HG03521 (cell line): ENCODE measurements at regions not wholly inside any gene's neighbourhood (a gene's known extent, or its start where the extent isn't known, plus 50 kb on each side); places are given as distances from the start of the nearest gene placed in this dataset.

ENCODE experiments used
- ATAC-seq: cut with Tn5 transposase; IDR thresholded peaks from one replicate; pipeline ENCODE4 v1.9.1; 2021; ENCODE audit warnings: mild to moderate bottlenecking, moderate library complexity; ENCODE audit not compliant: unreplicated experiment

DNA sequence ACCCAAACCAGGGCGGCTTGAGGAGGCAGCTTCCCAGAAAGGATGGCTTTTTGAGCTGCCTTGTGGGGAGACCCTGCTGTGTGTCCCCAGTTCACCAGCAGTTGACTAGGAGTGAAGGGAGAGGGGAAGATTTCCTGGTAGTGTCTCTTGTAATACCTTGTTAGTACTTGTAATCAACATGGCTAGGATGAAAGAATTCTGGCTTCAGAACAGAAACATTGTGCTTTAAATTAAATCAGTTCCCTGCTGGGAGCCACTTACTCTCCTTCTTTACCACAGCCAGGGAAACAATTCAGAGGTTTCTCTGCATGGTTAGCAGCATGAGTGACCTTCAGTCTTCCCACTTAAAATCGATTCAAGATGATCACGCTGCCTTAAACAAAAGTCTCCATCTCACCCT is 525.4 kb upstream of the ID4 start:
- ATAC-seq, result no peak

DNA sequence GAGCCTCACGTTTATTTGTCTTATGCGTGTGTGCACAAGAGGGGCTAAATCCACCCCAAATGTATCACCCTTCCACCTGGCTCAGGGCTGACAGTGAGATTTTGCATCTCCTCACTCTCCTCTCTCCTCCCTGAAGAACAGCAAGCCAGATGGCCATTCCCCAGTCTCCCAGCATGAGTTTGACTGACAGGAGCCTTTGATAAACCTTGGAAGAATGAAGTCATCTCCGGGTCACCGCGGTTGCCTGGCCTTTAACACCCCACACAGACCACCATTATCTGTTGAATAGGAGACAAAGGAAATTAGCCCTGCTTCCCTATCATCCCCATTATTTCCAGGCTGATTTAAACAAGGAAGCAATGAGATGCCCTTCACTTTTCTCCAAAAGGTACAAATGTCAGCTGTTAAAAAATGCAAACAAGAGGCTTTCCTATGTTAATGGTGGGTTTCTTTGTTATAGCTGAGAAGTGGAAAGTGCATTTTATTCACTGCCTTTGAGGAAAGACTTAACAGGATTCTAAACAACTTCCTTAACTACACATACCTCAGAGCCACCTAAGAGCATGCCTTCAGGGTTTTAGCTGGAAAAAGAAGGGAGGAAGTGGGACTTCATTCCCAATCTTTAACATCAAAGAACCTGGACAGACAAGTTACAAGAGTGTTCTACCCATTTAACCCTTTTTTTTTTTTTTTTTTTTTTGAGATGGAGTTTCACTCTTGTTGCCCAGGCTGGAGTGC is 524.8 kb upstream of the ID4 start:
- ATAC-seq, result no peak

DNA sequence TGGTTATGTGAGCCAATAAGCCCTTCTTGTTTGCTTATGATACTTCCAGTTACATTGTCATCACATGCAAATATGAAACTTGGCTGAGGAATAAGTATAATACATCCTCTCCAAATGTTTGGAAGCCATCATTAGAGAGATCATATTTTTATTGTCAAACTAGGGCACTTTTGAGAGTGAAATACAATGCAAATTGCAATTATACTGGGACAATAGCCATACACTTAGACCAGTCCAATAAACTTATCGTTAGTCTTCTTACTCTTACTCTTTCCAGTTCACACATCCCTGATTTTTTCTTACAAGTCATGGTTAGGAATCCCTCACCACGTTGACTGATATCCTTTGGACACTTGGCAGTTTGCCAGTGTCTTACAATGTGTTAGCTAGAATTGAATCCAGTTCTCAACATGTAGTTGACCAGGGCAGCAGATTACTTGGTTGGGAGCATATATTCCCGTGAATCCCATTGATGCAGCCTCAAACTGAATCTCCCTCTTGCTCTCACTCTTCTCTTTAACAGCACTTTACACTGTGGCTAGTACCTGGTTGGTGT is 519.7 kb upstream of the ID4 start:
- no peak for ATAC-seq

DNA sequence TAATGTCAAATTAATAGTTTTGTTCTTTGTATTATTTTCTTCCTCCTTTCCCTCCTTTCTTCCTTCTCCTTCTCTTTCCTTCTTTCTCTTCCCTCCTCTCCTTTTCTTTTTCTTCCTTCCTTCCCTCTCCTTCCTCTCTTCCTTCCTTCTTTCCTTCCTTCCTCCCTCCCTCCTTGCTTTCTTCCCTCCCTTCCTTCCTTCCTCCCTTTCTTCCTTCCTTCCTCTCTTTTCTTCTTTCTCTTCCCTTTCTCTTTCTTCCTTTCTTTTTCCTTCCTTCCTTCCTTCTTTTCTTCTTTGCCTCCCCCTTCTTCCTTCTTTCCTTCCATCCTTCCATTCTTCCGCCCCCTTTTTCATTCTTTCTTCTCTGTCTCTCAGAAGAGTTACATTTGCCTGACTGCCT is 518.2 kb upstream of the ID4 start:
- no peak for ATAC-seq

DNA sequence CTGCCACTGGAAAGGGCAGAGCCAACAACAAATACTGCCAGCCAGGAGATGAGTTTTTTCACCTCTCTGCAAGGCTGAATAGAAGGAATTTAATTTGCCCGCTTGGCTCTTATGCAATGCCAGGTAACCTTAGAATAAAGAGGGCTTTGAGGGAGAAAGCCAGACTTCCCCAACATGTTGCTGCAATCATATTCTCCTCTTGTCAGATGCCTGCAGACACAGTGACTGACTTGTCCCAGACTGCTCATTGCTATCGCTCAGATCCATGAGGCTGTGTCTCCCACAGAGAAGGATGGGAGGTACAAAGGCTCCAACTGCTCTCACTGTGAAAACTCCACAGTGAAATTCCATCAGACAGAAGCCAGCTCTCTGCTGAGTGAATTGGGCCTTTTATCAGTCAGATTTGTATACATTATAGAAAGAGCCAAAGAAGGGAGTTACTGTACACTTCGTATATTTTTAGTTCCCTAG is 517.0 kb upstream of the ID4 start:
- no peak for ATAC-seq

DNA sequence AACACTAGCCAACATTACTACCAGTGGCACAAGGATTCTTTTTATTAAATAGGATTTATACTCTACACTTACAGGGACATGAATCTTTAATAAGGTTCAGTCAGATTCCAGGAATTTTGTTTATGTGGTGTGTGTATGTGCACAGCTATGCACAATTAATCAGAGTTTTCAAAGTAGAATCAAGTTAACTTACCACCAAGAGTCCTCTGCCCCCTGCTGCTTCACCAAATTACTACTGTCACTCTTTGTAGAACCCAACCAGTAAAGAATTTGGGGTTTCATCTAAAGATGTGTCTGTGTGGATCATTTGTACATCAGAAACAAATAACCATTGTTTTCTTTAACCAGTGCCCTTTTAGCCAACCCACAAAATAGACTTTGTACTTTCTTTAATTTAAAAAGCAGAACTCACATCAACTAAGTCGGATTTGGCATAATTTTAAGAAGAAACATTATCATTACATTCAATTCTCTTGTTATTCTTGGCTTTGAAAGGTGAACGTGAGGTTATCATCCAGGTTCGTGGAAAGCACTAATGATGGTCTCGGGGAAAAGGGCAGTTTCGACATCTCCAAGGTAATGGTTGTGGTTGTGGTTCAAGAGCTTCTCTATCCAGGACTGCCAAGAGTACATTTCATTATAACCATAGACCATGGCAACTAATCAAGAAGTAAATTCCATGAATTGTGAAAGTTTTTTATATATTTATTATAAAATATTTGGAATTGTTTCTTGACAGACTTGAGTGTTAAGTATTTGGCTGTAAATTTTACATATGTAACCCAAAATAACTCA is 514.3 kb upstream of the ID4 start:
- ATAC-seq, result no peak

DNA sequence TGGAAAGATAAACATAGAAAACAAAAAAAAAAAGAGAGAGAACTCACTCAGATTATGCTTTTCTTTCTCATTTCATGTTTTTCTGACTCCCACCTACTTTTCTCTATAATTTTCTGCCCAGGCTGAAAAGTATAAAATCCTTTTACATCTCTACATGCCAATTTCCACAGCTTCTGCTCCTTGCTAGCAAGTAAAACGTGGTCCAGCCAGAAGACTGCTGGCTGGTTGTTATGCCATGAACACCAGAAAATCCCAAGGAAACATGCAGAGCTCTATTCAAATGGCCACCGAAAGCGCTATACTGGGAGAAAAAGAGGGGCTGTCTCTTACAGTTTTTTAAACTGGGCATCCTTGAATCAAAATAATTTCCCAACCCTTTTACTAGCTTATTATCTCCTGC is 512.8 kb upstream of the ID4 start:
- ATAC-seq, result no peak

DNA sequence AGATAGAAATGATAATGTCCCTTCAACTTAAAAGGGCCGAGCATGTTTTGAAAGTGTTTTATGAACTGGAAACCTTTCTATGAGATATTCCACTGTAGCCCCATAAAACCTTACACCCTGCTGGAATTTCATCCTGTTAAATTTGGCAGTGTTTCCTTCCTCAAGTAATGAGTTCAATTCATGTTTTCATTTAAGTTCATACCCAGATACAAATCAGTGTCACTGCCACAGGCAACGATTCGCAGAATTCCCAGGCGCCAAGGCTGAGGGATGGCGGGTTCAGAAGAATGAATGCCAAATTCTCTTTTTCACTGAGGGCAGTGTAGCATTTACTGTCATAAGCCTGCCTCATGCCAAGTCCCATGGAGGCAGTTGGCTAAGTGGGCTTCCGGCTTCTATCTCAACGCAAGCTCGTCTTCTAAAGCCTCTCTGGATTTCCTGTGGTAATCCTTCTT is 511.8 kb upstream of the ID4 start:
- no peak for ATAC-seq

DNA sequence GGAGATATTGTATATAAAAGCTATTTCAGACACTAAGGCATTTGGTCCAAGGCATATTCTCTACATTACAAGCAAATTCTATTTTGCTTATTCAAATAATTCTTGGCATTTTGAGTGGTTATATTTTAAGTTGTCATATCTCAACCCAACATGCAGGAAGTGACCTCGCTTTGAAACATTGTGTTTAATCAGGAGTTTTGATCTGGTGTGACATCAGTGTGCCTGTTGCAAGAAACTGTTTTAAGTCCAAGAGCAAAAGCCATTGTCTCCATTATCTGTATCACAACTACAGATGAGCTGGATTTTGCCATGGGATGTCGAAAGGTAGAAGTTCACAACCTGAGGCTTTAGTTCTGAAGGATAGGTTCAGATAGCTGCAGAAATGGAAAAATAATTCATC is 509.9 kb upstream of the ID4 start:
- no peak for ATAC-seq

DNA sequence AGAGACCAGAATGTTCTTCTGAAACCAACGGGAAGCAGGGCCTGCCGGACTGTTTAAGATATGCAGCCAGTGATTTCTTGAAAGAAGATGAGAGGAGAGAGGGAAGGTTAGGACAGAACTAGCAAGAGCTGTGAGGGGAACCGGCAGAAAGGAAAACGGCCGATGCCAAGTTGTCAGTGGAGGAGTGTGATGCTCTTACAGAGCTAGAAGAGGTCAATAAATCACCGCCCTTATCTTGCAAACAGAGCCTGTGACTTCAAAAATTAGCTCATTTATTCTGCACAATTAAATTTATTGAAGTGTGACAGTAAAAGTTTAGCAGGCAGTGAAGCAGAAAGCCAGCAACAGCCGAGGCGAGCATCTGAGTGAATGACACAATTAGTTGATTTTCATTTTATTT is 509.5 kb upstream of the ID4 start:
- no peak for ATAC-seq

DNA sequence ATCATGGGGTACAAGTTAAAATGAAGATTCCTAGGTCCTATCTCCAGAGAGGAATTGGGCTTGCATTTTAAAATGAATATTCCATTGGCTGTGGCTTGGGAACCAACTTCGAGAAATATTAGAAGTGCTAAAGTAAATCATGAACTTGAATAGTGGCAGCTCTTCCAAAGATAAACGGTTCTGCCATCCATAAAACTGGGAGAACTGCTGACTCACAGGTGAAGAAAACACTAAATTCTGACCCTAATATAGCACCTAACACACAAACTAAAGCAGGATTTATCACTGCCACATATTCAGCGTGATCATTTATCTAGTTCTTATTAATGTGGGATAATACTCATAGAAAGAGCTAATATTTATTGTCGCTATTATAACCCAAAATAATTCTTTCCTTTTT is 508.1 kb upstream of the ID4 start:
- no peak for ATAC-seq

DNA sequence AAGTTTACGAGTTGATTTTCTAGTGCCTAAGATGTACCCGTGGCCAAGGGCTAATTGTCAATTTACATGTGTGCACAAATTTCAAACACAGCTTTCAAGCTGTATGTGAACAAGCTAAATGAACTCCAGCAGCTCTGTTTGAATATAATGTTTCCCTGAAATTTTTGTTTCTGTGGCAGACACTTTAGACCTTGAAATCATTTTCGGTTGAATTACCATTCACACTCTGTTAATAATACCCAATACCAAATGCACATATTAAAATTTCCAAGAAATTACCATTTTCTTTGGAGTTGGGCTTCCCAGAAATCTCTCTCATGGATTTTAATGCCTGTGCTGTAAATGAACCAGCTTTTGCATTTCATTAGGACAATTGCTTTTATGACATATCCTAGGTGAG is 506.1 kb upstream of the ID4 start:
- ATAC-seq, result no peak

DNA sequence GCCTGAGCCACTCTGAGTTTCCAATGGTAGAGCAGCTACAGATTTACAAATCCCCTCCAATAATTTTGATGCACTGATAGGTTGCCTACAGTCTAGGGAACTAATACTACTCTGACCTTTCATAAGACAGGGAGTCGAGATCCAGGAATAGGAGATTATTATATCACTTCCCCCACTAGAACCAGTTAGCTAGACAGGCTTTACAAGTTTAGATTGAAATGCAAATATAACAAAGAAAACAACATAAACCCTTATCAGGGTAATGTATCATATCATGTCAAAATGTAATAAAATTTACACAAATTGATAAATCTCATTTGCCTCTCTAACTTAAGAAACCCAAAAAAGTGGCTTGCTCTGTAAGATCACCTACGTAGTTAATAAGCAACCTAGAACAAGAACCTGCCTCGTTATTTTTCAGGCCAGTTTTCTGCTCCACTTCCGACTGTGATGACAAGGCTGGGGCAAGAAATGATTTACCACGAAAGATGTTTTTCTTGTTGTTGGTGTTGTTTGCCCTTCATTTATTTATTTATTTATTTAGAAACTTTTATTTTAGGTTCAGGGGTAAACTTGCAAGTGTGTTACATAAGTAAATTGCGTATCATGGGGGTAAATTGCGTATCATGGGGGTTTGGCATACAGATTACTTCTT is 504.2 kb upstream of the ID4 start:
- no peak for ATAC-seq

DNA sequence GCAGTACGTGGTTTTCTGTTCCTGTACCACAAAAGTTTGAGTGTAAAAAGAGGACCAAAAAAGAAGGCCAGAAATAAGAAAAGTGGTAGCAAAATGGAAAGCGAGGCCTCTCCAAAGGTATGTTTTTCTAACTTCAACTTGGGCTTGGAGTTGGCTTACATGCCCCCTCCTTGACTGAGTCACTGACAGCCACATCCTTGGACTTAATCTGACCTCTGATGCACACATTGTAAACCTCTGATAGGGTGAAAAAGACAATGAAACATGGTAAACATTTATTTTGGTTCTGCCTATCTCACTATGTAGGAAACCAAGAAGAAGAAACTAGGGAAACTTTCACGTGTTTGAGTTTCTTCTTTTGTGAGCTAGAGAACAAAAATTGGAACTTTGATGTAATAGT is 503.2 kb upstream of the ID4 start:
- no peak for ATAC-seq

DNA sequence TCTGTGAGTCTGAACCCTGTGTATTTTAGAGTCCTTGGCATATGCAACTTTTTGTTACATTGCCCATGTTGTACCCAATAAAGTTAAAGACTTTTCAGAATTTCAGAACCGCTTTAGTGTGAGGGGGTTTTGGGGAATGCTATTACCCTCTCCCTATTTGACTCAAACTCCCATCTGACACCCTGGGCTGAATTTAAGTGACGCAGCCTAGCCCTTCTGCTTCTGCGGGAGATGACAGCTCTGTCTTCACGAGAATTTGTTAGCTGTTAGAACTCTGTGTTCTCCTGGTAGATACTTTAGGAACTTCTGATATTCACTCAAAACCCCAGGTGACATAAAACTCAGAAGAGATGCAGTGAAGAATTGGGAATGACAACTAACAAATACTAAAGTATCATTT is 500.6 kb upstream of the ID4 start:
- no peak for ATAC-seq

DNA sequence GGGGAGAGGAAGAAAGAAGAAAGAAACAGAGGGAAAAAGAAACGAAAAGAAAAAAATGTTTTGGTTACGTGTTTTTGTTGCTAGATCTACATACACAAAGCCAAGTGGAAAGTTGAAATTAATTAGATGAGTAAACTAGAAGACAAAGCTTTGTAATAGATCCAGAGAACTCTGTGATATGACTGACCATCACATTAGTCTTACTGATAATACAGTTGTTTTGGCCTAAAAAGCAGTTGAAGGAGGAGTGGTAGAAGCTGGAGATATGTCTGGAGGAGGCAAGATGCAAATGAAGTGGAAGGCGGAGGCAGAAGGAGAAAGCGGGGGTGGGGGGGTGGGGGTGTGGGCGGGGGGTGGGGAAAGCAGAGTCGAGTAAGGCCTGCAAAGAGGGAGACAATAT is 500.1 kb upstream of the ID4 start:
- no peak for ATAC-seq

DNA sequence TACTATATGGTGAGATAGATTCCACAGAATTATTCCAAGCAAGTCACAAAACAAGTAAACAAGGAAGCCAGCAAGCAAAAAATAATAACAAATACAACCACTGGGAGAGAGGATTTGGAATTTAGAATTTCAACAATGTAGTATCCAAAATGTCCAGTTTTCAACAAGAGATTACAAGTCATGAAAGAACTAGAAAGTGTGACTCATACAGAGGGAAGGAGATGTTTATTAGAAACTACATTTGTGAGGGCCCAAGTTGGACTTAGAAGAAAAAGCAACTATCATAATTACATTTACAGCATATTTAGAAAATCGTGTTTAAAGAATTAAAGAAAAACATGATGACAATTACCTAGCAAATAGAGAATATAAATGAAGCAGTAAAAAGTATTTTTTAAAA is 494.6 kb upstream of the ID4 start:
- ATAC-seq, result no peak

DNA sequence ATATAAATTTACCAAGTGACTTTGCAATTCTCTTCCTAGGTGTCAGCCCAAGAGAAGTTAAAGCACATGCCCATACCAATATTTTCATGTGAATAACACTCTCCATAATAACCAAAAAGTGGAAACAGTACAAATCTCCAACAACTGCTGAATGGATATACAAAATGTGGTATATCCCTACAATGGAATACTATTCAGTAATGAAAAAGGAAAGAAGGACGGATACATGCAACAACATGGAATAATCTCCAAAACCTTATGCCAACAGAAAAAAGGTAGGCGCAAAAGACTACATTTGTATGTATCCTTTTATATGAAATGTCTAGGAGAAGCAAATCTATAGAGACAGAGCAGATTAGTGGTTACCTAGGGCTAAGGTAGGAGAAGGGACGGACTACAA is 487.7 kb upstream of the ID4 start:
- no peak for ATAC-seq

DNA sequence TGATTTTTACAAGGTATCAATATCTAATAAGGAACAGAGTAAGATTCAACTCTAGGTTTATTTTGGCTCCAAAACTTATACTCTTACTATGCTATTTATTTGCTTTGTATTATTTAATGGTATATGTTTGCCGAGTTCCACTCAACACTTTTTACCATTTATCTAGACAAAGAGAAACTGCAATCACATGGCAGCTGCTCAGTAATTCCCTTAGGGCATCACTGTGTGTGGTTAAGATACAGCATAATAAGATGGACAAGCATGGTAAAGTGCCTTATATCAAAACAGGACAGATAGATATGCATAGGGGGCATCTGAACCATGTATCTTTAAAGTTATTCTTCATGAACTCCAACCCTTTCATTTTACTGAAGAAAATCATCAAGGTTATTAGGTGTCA is 483.0 kb upstream of the ID4 start:
- no peak for ATAC-seq

DNA sequence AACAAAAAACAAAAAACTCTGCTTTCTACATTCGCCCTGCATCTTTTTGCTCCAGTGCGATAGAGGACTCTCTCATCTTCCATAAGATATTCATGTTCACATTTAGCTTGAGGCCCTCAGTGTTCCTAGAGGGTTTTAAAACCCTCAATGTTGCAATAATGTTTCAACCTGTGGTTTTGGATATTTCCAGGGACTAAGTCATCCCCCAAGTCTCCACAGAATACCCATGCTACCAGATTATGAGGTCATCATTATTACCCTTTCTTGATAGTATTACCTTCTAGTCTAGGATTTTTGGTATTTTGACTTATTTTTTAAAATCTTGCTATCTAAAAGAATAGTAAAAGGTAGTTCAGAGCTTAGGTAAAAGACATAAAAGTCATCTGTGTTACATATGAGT is 480.5 kb upstream of the ID4 start:
- ATAC-seq, result no peak

DNA sequence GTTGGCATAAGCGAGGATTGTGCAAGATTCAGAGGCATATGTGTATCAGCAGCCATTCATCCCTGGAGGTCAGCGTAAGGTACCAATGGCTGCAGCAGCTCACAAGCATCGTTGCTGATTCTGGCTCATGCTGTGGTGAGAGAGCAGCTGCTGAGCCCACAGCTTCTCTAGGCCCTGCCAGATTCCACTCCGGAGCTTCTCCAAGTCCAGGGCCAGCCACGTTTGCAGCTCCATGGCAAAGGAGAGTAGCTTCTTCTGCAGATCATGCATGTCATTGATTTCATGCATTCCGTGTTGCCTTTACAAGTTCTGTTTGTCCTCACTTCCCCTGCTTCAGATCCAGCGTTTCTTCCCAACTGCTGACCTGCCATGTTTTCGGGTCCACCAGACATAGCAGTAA is 474.8 kb upstream of the ID4 start:
- ATAC-seq, result no peak

DNA sequence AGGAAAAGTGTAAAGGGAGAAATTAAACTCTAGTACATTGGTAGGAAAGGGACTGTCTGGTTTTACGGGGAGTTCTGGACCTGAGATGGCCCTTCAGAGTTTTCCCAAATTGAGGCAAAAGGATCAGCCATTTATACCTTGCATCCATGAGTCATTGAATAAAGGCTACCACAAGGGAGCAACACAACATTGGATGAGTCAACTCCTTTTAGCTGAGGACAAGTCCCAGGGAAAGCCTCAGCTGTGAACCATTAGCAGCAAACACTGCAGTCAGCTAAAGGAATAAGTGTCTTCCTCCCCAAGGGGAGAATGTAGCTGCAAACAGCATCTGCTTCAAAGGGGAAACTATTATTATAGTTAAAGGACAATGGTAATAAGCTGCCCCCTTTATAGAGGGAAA is 468.7 kb upstream of the ID4 start:
- ATAC-seq, result no peak
